Mesodermal cell (in vitro differentiated cells): ENCODE measurements at regions not wholly inside any gene's neighbourhood (a gene's known extent, or its start where the extent isn't known, plus 50 kb on each side); places are given as distances from the start of the nearest gene placed in this dataset.

Experiments
- H3K27ac ChIP-seq: 2 replicates; pipeline ENCODE4 v1.7.0; 2013; ENCODE audit warnings: mild to moderate bottlenecking, low read depth, low read length, moderate library complexity; ENCODE audit not compliant: severe bottlenecking
- H3K36me3 ChIP-seq: 2 replicates; pipeline ENCODE4 v1.7.1; 2013; ENCODE audit warnings: mild to moderate bottlenecking, low read length, moderate library complexity; ENCODE audit not compliant: control insufficient read depth, insufficient read depth
- H3K4me1 ChIP-seq: one replicate; pipeline ENCODE4 v1.7.1; 2013; ENCODE audit warnings: mild to moderate bottlenecking, low read length; ENCODE audit not compliant: insufficient read depth, control insufficient read depth, poor library complexity, severe bottlenecking
- H3K4me3 ChIP-seq: 2 replicates; pipeline ENCODE4 v1.7.0; 2013; ENCODE audit warnings: low read length, control low read depth, mild to moderate bottlenecking; ENCODE audit not compliant: insufficient read depth, poor library complexity, severe bottlenecking; ENCODE audit errors: extremely low read depth
- H3K9me3 ChIP-seq: 2 replicates; pipeline ENCODE4 v1.7.1; 2013; ENCODE audit warnings: mild to moderate bottlenecking, low read length, moderate library complexity; ENCODE audit not compliant: control insufficient read depth
- WGBS, 2 experiments: methylation state at CpG; one replicate each; pipeline ENCODE4 v1.1.5; 2013; ENCODE audit warnings: missing lambda C conversion rate in 2 of 2; ENCODE audit not compliant: insufficient coverage in 2 of 2; 5-methylcytosine and 5-hydroxymethylcytosine counted together

GRCh38 chrX:13518126-13518525 is 51.3 kb upstream of the EGFL6 start:
- Histone ChIP-seq H3K4me3 (no peak overlapping the region), H3K4me1 (no peaks in the 10 kb centered on the region), H3K27ac (no peak overlapping the region), H3K36me3 (no peaks in the 10 kb centered on the region), H3K9me3 (no peaks in the 10 kb centered on the region)
- 95 to 100% methylated on average over 3 of the region's 6 CpGs for WGBS, 2 experiments

- no peaks in the 10 kb centered on the region for H3K9me3 ChIP-seq
- no CpG with 5 or more reads among the region's 3 CpGs for WGBS, 2 experiments
- H3K4me3 ChIP-seq: no peak overlapping the region
- no peaks in the 10 kb centered on the region for H3K4me1 ChIP-seq
- H3K27ac ChIP-seq: no peak overlapping the region
- H3K36me3 ChIP-seq: no peaks in the 10 kb centered on the region
Observed at GRCh38 chrX:13515211-13515930, 54.0 kb upstream of the EGFL6 start.

GRCh38 chrX:13511944-13512330 is 57.5 kb upstream of the EGFL6 start:
- no peak overlapping the region for H3K27ac ChIP-seq
- no peaks in the 10 kb centered on the region for H3K4me1 ChIP-seq
- no peaks in the 10 kb centered on the region for H3K36me3 ChIP-seq
- 33% methylated on average over 1 of the region's 2 CpGs; no CpG with 5 or more reads in 1 of the 2 experiments for WGBS, 2 experiments
- H3K9me3 ChIP-seq: no peaks in the 10 kb centered on the region
- no peak overlapping the region for H3K4me3 ChIP-seq

- H3K4me1 ChIP-seq: no peaks in the 10 kb centered on the region
- no peak overlapping the region for H3K27ac ChIP-seq
- WGBS, 2 experiments: no CpG with 5 or more reads among the region's 1 CpG
- no peaks in the 10 kb centered on the region for H3K36me3 ChIP-seq
- no peak overlapping the region for H3K4me3 ChIP-seq
- no peaks in the 10 kb centered on the region for H3K9me3 ChIP-seq
Observed at GRCh38 chrX:13511241-13511943, 58.0 kb upstream of the EGFL6 start.

GRCh38 chrX:13507893-13508292 is 61.5 kb upstream of the EGFL6 start:
- Histone ChIP-seq H3K9me3 (no peaks in the 10 kb centered on the region), H3K27ac (no peak overlapping the region), H3K36me3 (no peaks in the 10 kb centered on the region), H3K4me1 (no peaks in the 10 kb centered on the region), H3K4me3 (no peak overlapping the region)
- WGBS, 2 experiments: no CpG with 5 or more reads among the region's 2 CpGs

- Histone ChIP-seq H3K4me3 (no peak overlapping the region), H3K4me1 (no peaks in the 10 kb centered on the region), H3K9me3 (no peaks in the 10 kb centered on the region), H3K27ac (no peak overlapping the region), H3K36me3 (no peaks in the 10 kb centered on the region)
- WGBS, 2 experiments: 0% methylated on average over 3 of the region's 5 CpGs; no CpG with 5 or more reads in 1 of the 2 experiments
Observed at GRCh38 chrX:13506574-13506973, 62.8 kb upstream of the EGFL6 start.

- Histone ChIP-seq H3K4me1 (no peaks in the 10 kb centered on the region), H3K27ac (no peak overlapping the region), H3K9me3 (no peaks in the 10 kb centered on the region), H3K4me3 (no peak overlapping the region), H3K36me3 (no peaks in the 10 kb centered on the region)
- no CpG with 5 or more reads among the region's 2 CpGs for WGBS, 2 experiments
Observed at GRCh38 chrX:13502590-13502989, 66.8 kb upstream of the EGFL6 start.

- H3K9me3 ChIP-seq: no peaks in the 10 kb centered on the region
- H3K4me3 ChIP-seq: no peak overlapping the region
- no peak overlapping the region for H3K27ac ChIP-seq
- no peaks in the 10 kb centered on the region for H3K36me3 ChIP-seq
- H3K4me1 ChIP-seq: no peaks in the 10 kb centered on the region
- 100% methylated on average over 1 of the region's 2 CpGs; no CpG with 5 or more reads in 1 of the 2 experiments for WGBS, 2 experiments
Observed at GRCh38 chrX:13499736-13500135, 69.7 kb upstream of the EGFL6 start.

- H3K36me3 ChIP-seq: no peaks in the 10 kb centered on the region
- no CpG with 5 or more reads among the region's 2 CpGs for WGBS, 2 experiments
Observed at GRCh38 chrX:13498238-13498637, 71.2 kb upstream of the EGFL6 start.

GRCh38 chrX:13495232-13495631 is 74.2 kb upstream of the EGFL6 start:
- H3K4me3 ChIP-seq: no peak overlapping the region
- no CpG with 5 or more reads among the region's 1 CpG for WGBS, 2 experiments
- no peaks in the 10 kb centered on the region for H3K9me3 ChIP-seq
- no peaks in the 10 kb centered on the region for H3K36me3 ChIP-seq
- H3K4me1 ChIP-seq: no peaks in the 10 kb centered on the region
- no peak overlapping the region for H3K27ac ChIP-seq

More at GRCh38 chrX:13498238-13498637, 71.2 kb upstream of the EGFL6 start:
- H3K27ac ChIP-seq: no peak overlapping the region
- H3K4me1 ChIP-seq: no peaks in the 10 kb centered on the region
- no peak overlapping the region for H3K4me3 ChIP-seq
- no peaks in the 10 kb centered on the region for H3K9me3 ChIP-seq

GRCh38 chrX:13494562-13494961 is 74.8 kb upstream of the EGFL6 start:
- H3K27ac ChIP-seq: no peak overlapping the region
- H3K9me3 ChIP-seq: no peaks in the 10 kb centered on the region
- no CpG with 5 or more reads among the region's 2 CpGs for WGBS, 2 experiments
- H3K4me1 ChIP-seq: no peaks in the 10 kb centered on the region
- no peaks in the 10 kb centered on the region for H3K36me3 ChIP-seq
- no peak overlapping the region for H3K4me3 ChIP-seq
